ENCODE measurements at regions not wholly inside any gene's neighbourhood (a gene's known extent, or its start where the extent isn't known, plus 50 kb on each side); places are given as distances from the start of the nearest gene placed in this dataset.
A peak's percentile ranks its signal among the peaks of the same experiment; 100 is the strongest.

DNA sequence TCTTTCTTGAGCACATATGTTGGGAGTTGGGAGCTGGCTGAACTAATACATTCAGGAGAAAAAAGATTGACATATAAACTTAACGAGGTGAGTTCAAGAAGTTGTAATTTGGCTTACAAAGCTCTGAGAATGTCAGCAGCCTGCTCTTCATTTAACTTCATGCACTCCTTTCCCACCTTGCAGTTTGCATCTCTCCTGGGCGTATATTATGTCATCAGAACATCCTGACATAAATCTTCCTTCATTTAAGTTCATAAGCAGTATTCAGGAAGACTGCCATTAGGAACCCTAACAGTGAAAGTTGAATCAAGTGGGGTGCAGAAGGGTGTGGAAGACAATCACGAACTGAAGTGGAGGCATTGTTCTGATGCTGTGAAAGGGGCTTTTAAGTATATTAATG, 288.1 kb downstream of the ARPP21 start:
- Histone ChIP-seq H3K4me1 (ENCODE audit: control insufficient read depth in 1 of 2, insufficient read depth in 2 of 2, low read depth in 1 of 2, low read length in 1 of 2) (peaks cover 0 to 34% of the 10 kb centered on the region in 2 experiments; a peak in 3 of 4 replicates), H4K20me1 (ENCODE audit: insufficient read depth) (no peaks in the 10 kb centered on the region), H3K27me3 (ENCODE audit: insufficient read depth) (no peaks in the 10 kb centered on the region), H3K9ac (no peak overlapping the region), H3F3A (replicated peaks; ENCODE audit: insufficient read depth) (peaks cover 26% of the 10 kb centered on the region), H3K4me2 (no peak overlapping the region), H3K79me2 (ENCODE audit: insufficient read depth) (no peaks in the 10 kb centered on the region), H3K27ac (ENCODE audit: low read depth in 2 of 2, low read length in 1 of 2) (peak overlapping the region in 1 of 2 experiments; percentile 79; a peak in 2 of 4 replicates), H3K9me3 (no peaks in the 10 kb centered on the region), H3K4me3 (ENCODE audit: low read depth in 2 of 2, low read length in 1 of 2) (no peak overlapping the region), H2AFZ (ENCODE audit: low read depth) (no peak overlapping the region; the same call in 1 of the 2 replicates), H3K9me2 (no peaks in the 10 kb centered on the region), H3K36me3 (replicated peaks in 1 of 2; ENCODE audit: control insufficient read depth in 1 of 2, insufficient read depth in 2 of 2, low read length in 1 of 2) (no peaks in the 10 kb centered on the region)
- 76% methylated on average over 3 of the region's 3 CpGs for WGBS (ENCODE audit: low lambda C conversion rate)
- no peak for DNase-seq
- ChIA-PET POLR2A (no interaction called here), CTCF (interaction anchor here (1.1 to 2.0 kb wide), 2 partner anchors 19 to 227 kb away, joined by 3 to 6 read pairs; no protein-coding TSS in a partner anchor)
- TF ChIP-seq TAF1 (IDR thresholded peaks at IDR 0.05; ENCODE audit: borderline replicate concordance, low read depth, low read length) (no peak), YY1 (IDR thresholded peaks at IDR 0.05; ENCODE audit: low read depth) (no peak), NFIC (IDR thresholded peaks at IDR 0.05; ENCODE audit: borderline replicate concordance) (no peak), JUND (IDR thresholded peaks at IDR 0.05) (no peak), ELF1 (IDR thresholded peaks at IDR 0.05) (no peak), RCOR1 (IDR thresholded peaks at IDR 0.05; ENCODE audit: low read length) (no peak), EP300 (IDR thresholded peaks at IDR 0.05; ENCODE audit: borderline replicate concordance in 1 of 2, low read depth in 1 of 2, low read length in 1 of 2) (no peak), SMC3 (IDR thresholded peaks at IDR 0.05; ENCODE audit: low read depth, low read length) (no peak), SIN3A (IDR thresholded peaks at IDR 0.05; ENCODE audit: borderline replicate concordance, low read depth, low read length) (no peak), TCF12 (IDR thresholded peaks at IDR 0.05) (no peak), CHD2 (IDR thresholded peaks at IDR 0.05; ENCODE audit: low read length, partially characterized antibody) (no peak)
- TF ChIP-seq, protein P1, sequence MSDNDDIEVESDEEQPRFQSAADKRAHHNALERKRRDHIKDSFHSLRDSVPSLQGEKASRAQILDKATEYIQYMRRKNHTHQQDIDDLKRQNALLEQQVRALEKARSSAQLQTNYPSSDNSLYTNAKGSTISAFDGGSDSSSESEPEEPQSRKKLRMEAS (IDR thresholded peaks at IDR 0.05; ENCODE audit: low read depth): no peak
- TF ChIP-seq, protein P2, sequence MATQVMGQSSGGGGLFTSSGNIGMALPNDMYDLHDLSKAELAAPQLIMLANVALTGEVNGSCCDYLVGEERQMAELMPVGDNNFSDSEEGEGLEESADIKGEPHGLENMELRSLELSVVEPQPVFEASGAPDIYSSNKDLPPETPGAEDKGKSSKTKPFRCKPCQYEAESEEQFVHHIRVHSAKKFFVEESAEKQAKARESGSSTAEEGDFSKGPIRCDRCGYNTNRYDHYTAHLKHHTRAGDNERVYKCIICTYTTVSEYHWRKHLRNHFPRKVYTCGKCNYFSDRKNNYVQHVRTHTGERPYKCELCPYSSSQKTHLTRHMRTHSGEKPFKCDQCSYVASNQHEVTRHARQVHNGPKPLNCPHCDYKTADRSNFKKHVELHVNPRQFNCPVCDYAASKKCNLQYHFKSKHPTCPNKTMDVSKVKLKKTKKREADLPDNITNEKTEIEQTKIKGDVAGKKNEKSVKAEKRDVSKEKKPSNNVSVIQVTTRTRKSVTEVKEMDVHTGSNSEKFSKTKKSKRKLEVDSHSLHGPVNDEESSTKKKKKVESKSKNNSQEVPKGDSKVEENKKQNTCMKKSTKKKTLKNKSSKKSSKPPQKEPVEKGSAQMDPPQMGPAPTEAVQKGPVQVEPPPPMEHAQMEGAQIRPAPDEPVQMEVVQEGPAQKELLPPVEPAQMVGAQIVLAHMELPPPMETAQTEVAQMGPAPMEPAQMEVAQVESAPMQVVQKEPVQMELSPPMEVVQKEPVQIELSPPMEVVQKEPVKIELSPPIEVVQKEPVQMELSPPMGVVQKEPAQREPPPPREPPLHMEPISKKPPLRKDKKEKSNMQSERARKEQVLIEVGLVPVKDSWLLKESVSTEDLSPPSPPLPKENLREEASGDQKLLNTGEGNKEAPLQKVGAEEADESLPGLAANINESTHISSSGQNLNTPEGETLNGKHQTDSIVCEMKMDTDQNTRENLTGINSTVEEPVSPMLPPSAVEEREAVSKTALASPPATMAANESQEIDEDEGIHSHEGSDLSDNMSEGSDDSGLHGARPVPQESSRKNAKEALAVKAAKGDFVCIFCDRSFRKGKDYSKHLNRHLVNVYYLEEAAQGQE (IDR thresholded peaks at IDR 0.05; ENCODE audit: low read depth, low read length): no peak
- TF ChIP-seq, protein P3, sequence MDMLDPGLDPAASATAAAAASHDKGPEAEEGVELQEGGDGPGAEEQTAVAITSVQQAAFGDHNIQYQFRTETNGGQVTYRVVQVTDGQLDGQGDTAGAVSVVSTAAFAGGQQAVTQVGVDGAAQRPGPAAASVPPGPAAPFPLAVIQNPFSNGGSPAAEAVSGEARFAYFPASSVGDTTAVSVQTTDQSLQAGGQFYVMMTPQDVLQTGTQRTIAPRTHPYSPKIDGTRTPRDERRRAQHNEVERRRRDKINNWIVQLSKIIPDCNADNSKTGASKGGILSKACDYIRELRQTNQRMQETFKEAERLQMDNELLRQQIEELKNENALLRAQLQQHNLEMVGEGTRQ (IDR thresholded peaks at IDR 0.05; ENCODE audit: borderline replicate concordance, low read depth, low read length): no peak
- TF ChIP-seq, protein P4, sequence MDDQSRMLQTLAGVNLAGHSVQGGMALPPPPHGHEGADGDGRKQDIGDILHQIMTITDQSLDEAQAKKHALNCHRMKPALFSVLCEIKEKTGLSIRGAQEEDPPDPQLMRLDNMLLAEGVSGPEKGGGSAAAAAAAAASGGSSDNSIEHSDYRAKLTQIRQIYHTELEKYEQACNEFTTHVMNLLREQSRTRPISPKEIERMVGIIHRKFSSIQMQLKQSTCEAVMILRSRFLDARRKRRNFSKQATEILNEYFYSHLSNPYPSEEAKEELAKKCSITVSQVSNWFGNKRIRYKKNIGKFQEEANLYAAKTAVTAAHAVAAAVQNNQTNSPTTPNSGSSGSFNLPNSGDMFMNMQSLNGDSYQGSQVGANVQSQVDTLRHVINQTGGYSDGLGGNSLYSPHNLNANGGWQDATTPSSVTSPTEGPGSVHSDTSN (IDR thresholded peaks at IDR 0.05): no peak
